Motor neuron (in vitro differentiated cells): ENCODE measurements at regions not wholly inside any gene's neighbourhood (a gene's known extent, or its start where the extent isn't known, plus 50 kb on each side); places are given as distances from the start of the nearest gene placed in this dataset.
A peak's percentile ranks its signal among the peaks of the same experiment; 100 is the strongest.

Experiments used
- ATAC-seq, 8 experiments: fragments of 200-7000 bp; cut with Tn5 transposase; replicated peaks in 6 of 8; 2 replicates each; pipeline ENCODE4 v1.8.0; 2021; ENCODE audit warnings: mild to moderate bottlenecking in 8 of 8, moderate library complexity in 8 of 8
- H3K27ac ChIP-seq, 2 donors: fragments of 250-450 bp; sonication (Bioruptor Pico); 2 replicates each; pipeline ENCODE4 v1.9.0; 2021; ENCODE audit warnings: antibody characterized with exemption in 2 of 2, mild to moderate bottlenecking in 2 of 2, moderate library complexity in 1 of 2
- H3K4me1 ChIP-seq, 2 donors: fragments of 250-450 bp; sonication (Bioruptor Pico); replicated peaks in 1 of 2; 2 replicates each; pipeline ENCODE4 v1.6.1; 2021; ENCODE audit warnings: antibody characterized with exemption in 2 of 2, mild to moderate bottlenecking in 2 of 2, moderate library complexity in 1 of 2
- H3K4me3 ChIP-seq, 5 donors: fragments of 250-450 bp; sonication (Bioruptor Pico); 2 replicates each; pipeline ENCODE4 v1.9.0; 2021; ENCODE audit warnings: antibody characterized with exemption in 5 of 5, mild to moderate bottlenecking in 5 of 5, moderate library complexity in 4 of 5
- WGBS, 10 experiments: fragments of 450-650 bp; shearing (Covaris generic); methylation state at CpG; one replicate each; pipeline ENCODE4 v1.0.0; 2022; 5-methylcytosine and 5-hydroxymethylcytosine counted together
- in situ Hi-C, 9 experiments: fragments of 400-800 bp; cut with MboI; loops; one replicate each; pipeline ENCODE4 v1.15.0; 2021; ENCODE audit warnings: low sequenced_read_pairs in 9 of 9, low pct_unique_long_range_greater_than_20kb in 2 of 9; ENCODE audit not compliant: unreplicated experiment in 9 of 9

DNA sequence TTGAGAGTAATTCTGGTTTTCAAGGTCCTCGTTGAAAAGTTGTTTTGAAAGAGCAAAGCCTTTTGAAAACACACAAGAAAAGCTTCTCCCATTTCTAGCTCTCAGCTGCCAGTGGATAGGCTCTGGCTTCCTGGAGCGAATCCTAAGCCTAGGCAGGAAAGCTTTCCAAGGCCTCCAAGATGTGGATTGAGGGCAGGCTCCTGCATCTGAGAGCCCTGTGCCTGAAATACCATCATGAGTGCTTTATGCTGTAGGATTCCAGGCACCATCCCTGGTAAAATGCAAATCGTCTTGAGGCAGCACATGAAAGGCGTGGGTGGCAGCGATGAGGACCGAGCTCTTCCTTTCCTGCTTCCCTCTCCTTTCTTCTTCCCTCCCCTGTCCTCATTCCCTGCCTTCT lies 60.7 kb upstream of the CORO2B start:
- no peak overlapping the region for H3K27ac ChIP-seq
- H3K4me3 ChIP-seq, result no peak overlapping the region
- peaks cover 4 to 13% of the 10 kb centered on the region in 2 donors for H3K4me1 ChIP-seq
- no peak for ATAC-seq
- WGBS, 10 experiments, result 42 to 93% (median 56%) methylated on average over 3 to 5 of the region's 6 CpGs; no CpG with 5 or more reads in 5 of the 10 experiments
- in situ Hi-C loops, result no loop called here

DNA sequence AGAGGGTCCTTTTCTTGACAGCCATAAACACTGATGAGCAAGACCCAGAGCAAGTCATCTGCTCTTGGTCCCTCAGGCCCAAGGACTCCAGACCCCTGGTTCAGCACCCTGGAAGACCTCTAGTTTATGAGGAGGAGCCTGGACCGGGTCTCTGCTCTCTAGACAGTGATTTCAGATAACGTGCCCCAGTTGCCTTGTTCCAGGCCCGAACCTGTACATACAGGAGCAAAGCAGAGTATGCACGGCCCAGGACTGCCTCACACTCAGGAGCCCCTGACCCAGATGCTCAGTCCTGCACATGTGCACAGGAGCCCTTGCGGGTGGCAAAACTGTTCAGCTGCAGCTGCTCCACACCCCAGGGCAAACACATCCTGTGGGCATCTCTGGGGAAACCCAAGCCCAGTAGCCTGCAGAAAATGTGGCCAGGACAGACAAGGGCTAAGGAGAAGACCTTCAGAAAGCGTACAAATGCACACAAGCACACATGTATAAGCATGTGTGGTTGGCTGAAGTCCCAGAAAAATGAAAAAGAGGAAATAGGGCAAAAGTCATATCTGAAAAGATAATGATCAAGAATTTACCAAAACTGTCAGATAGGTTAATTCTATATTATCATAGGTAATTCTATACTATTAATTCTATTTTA lies 59.9 kb upstream of the CORO2B start:
- no peak for ATAC-seq
- WGBS, 10 experiments, result 48 to 100% (median 94%) methylated on average over 1 to 4 of the region's 6 CpGs; no CpG with 5 or more reads in 4 of the 10 experiments
- in situ Hi-C loops, result no loop called here
- Histone ChIP-seq H3K27ac (no peak overlapping the region), H3K4me3 (no peak overlapping the region), H3K4me1 (peaks cover 4 to 13% of the 10 kb centered on the region in 2 donors)

DNA sequence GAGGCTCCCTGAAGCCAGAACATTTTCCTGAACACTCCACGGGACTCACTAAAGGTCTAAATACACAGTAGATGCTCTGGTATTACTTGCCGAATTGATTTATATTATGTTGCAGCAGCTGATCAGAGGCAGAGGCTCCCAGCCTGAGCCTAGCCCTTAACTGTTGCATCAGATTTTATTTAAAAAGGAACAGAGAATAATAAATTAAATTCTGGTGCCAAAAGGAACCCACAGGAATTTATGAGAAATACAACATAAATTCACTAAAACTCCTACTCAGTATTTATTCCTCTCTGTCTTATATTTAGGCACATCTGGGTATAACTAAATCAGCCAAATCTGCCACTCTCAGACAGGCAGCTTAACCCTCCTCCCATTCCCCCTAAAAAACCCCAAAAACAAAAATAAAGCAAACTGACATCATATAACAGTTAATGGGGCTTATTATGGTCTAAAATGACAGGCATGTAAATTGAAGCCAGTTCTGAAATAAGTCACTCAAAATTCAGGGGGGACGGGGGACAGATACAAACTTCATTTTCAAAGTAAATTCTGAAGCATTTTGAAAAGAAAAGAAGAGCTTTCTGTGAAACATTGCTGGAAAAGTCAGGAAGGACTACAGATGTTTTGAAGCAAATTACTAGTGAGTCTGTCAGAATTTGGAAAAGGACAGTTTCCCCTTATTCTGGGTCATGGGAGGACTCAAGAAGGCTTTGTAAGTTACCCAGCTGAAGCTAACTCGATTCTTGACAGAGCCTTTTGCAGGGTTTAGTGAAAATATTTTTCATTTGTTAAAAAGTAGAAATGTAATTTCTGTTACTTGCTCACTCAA lies 53.8 kb upstream of the CORO2B start:
- peak in 7 of 8 experiments; percentile 41 to 89 (median 74) for ATAC-seq
- H3K27ac ChIP-seq, result no peak overlapping the region
- peaks cover 0 to 3% of the 10 kb centered on the region in 2 donors for H3K4me1 ChIP-seq
- in situ Hi-C loops, result loop anchor here in 2 of 9 experiments (25.0 kb wide), 1 partner anchor 213 kb away; no protein-coding TSS in a partner anchor
- H3K4me3 ChIP-seq, result no peak overlapping the region
- WGBS, 10 experiments, result 14 to 100% (median 47%) methylated on average over 1 to 4 of the region's 4 CpGs; no CpG with 5 or more reads in 1 of the 10 experiments

DNA sequence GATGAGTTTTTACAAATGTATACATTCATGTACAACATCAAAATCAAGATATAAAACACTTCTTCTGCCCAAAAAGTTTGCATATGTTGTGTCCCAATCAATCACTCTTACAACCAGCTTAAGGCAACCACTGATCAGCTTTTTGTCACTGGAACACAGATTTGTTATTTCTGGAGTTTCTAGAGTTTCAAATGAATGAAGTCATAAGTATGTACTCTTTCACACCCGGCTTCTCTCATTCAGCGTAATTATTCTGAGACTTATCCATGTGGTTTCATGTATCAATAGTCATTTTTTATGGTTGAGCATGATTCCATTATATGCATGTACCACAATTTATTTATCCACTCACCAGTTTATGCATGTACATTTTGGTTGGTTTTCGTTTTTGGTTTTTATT lies 53.0 kb upstream of the CORO2B start:
- H3K27ac ChIP-seq, result no peak overlapping the region
- peaks cover 0 to 3% of the 10 kb centered on the region in 2 donors for H3K4me1 ChIP-seq
- in situ Hi-C loops, result loop anchor here in 2 of 9 experiments (25.0 kb wide), 1 partner anchor 214 kb away; no protein-coding TSS in a partner anchor
- H3K4me3 ChIP-seq, result no peak overlapping the region
- peak in 1 of 8 experiments; percentile 25 for ATAC-seq
- WGBS, 10 experiments, result 3 to 100% (median 62%) methylated on average over 1 to 3 of the region's 3 CpGs; no CpG with 5 or more reads in 1 of the 10 experiments

DNA sequence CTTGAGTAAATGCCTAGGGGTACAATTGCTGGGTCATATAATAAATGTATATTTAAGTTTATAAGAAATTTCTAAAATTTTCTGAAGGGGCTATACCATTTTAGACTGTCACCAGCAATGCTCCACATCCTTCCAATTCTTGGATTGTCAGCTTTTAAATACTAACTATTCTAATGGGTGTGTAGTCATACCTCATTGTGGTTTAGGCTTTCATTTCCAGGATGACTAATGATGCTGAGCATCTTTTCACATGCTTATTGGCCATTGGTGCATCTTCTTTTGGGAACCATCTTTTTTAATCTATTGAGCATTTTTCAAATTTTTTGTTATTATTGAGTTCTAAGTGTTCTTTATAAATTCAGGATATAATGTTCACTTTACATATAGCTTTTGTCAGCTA lies 52.5 kb upstream of the CORO2B start:
- H3K4me1 ChIP-seq, result peaks cover 0 to 3% of the 10 kb centered on the region in 2 donors
- no peak overlapping the region for H3K27ac ChIP-seq
- H3K4me3 ChIP-seq, result no peak overlapping the region
- in situ Hi-C loops, result loop anchor here in 2 of 9 experiments (25.0 kb wide), 1 partner anchor 214 kb away; no protein-coding TSS in a partner anchor
- ATAC-seq, result peak in 2 of 8 experiments; percentile 81 to 85

DNA sequence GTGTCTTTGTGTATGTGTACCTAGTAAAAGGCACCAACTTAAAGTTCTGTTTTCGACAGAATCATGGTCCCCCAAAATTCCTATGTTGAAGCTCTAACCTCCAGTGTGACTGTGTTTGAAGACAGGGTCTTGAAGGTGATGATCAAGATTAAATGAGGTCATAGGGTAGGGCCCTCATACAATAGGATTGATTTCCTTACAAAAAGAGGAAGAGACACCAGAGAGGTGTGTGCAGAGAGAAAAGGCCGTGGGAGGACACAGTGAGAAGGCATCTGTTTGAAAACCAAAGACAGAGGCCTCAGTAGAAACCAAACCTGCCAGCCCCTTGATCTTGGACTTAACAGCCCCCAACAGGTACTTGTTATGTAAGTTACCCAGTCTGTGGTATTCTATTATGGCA lies 52.0 kb upstream of the CORO2B start:
- Histone ChIP-seq H3K4me3 (no peak overlapping the region), H3K4me1 (peaks cover 0 to 3% of the 10 kb centered on the region in 2 donors), H3K27ac (no peak overlapping the region)
- ATAC-seq, result no peak
- WGBS, 10 experiments, result 40 to 100% (median 83%) methylated on average over 1 to 2 of the region's 2 CpGs; no CpG with 5 or more reads in 3 of the 10 experiments
- in situ Hi-C loops, result loop anchor here in 2 of 9 experiments (25.0 kb wide), 1 partner anchor 214 kb away; no protein-coding TSS in a partner anchor

DNA sequence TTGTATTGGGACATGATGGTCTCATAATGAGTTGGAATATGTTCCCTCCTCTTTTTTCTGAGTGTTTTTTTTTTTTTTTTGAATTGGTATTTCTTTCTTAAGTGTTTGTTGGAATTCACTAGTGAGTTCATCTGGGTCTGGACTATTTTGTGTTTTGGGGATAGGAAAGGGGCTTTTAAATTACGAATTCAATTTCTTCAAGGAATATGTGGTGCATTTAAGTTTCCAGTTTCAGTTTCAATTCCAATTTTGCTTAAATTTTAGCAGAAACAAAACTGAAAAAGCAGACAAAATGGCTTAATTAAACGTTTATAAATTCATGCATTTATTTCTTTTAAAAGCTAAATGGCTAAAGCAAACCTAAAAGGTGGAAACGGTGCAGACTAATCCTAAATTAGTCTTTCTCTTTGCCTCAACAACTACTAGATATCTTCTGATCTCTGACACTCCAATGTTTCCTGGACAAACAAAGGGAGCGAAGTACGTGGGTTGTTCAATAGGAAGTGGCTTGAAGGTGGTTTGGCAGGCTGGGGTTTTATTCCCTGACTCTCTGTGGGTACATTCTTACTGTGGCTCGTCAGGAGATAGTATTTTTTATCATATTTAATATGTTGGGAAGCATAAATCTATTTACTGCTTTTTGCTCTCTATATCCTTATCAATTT lies 50.0 kb upstream of the CORO2B start:
- in situ Hi-C loops, result loop anchor here in 2 of 9 experiments (25.0 kb wide), 1 partner anchor 216 kb away; no protein-coding TSS in a partner anchor
- Histone ChIP-seq H3K27ac (no peak overlapping the region), H3K4me1 (peaks cover 0 to 3% of the 10 kb centered on the region in 2 donors), H3K4me3 (no peak overlapping the region)
- ATAC-seq, result no peak
- 43 to 77% (median 61%) methylated on average over 1 to 6 of the region's 6 CpGs for WGBS, 10 experiments
